ENCODE measurements at regions not wholly inside any gene's neighbourhood (a gene's known extent, or its start where the extent isn't known, plus 50 kb on each side); places are given as distances from the start of the nearest gene placed in this dataset.

- H3K9me3 Mint-ChIP-seq: no peaks in the 10 kb centered on the region
- no peak overlapping the region for H3K27ac Mint-ChIP-seq
- no peak overlapping the region for H3K4me3 Mint-ChIP-seq
- TF ChIP-seq CTCF (IDR thresholded peaks at IDR 0.05): no peak
- Histone ChIP-seq H3K4me1 (ENCODE audit: insufficient read depth, low read length) (no peaks in the 10 kb centered on the region), H3K27ac (ENCODE audit: low read depth in 1 of 2, low read length in 2 of 2) (no peak overlapping the region), H3K9me3 (ENCODE audit: control insufficient read depth in 1 of 2, insufficient read depth in 1 of 2, low read length in 2 of 2) (peaks cover 0 to 4% of the 10 kb centered on the region in 2 experiments), H3K4me3 (ENCODE audit: low read length) (no peak overlapping the region), H3K36me3 (ENCODE audit: insufficient read depth, low read length) (no peaks in the 10 kb centered on the region), H3K27me3 (ENCODE audit: control insufficient read depth in 1 of 2, insufficient read depth in 2 of 2, low read length in 2 of 2) (peaks cover 19 to 32% of the 10 kb centered on the region in 2 experiments)
- ATAC-seq (ENCODE audit: poor library complexity): no peak
- H3K4me1 Mint-ChIP-seq (ENCODE audit: low read depth): no peaks in the 10 kb centered on the region
- H3K27me3 Mint-ChIP-seq: peaks cover 68% of the 10 kb centered on the region
- intact Hi-C loops (cut with DNase I, micrococcal nuclease): loop anchor here (5.0 to 10.0 kb wide), 4 partner anchors 1090 to 1473 kb away; no protein-coding TSS in a partner anchor
- no peaks in the 10 kb centered on the region for H3K36me3 Mint-ChIP-seq (ENCODE audit: low read depth)
- POLR2A ChIA-PET: no interaction called here
- CTCF ChIA-PET: interaction anchor here (1.1 to 1.4 kb wide), 2 partner anchors 17 to 627 kb away, joined by 3 to 6 read pairs; no protein-coding TSS in a partner anchor
- no peak for DNase-seq
These were observed 56.6 kb downstream of the OTOR start for GRCh38 chr20:16804793-16805187.

GRCh38 chr20:16806061-16806460 is 57.9 kb downstream of the OTOR start:
- Mint-ChIP-seq H3K36me3 (ENCODE audit: low read depth) (no peaks in the 10 kb centered on the region), H3K4me3 (no peak overlapping the region), H3K27ac (no peak overlapping the region), H3K9me3 (no peaks in the 10 kb centered on the region), H3K27me3 (peaks cover 74% of the 10 kb centered on the region), H3K4me1 (ENCODE audit: low read depth) (no peaks in the 10 kb centered on the region)
- ATAC-seq (ENCODE audit: poor library complexity): no peak
- peaks cover 19 to 26% of the 10 kb centered on the region in 2 experiments for H3K27me3 ChIP-seq (ENCODE audit: control insufficient read depth in 1 of 2, insufficient read depth in 2 of 2, low read length in 2 of 2)
- H3K36me3 ChIP-seq (ENCODE audit: insufficient read depth, low read length): no peaks in the 10 kb centered on the region
- intact Hi-C loops (cut with DNase I, micrococcal nuclease): loop anchor here in 1 of 2 experiments (10.0 kb wide), 3 partner anchors 1089 to 1469 kb away; no protein-coding TSS in a partner anchor
- no peak for TF ChIP-seq CTCF (IDR thresholded peaks at IDR 0.05)
- CTCF ChIA-PET: no interaction called here
- POLR2A ChIA-PET: no interaction called here
- DNase-seq: no peak
- peaks cover 0 to 4% of the 10 kb centered on the region in 2 experiments for H3K9me3 ChIP-seq (ENCODE audit: control insufficient read depth in 1 of 2, insufficient read depth in 1 of 2, low read length in 2 of 2)
- no peak overlapping the region for H3K4me3 ChIP-seq (ENCODE audit: low read length)
- H3K4me1 ChIP-seq (ENCODE audit: insufficient read depth, low read length): no peaks in the 10 kb centered on the region
- H3K27ac ChIP-seq (ENCODE audit: low read depth in 1 of 2, low read length in 2 of 2): no peak overlapping the region

GRCh38 chr20:16806886-16807285 is 58.7 kb downstream of the OTOR start:
- peaks cover 0 to 4% of the 10 kb centered on the region in 2 experiments for H3K9me3 ChIP-seq (ENCODE audit: control insufficient read depth in 1 of 2, insufficient read depth in 1 of 2, low read length in 2 of 2)
- CTCF ChIA-PET: no interaction called here
- no peak for DNase-seq
- no peaks in the 10 kb centered on the region for H3K4me1 ChIP-seq (ENCODE audit: insufficient read depth, low read length)
- H3K4me3 Mint-ChIP-seq: no peak overlapping the region
- no peaks in the 10 kb centered on the region for H3K36me3 ChIP-seq (ENCODE audit: insufficient read depth, low read length)
- H3K27ac Mint-ChIP-seq: no peak overlapping the region
- no peaks in the 10 kb centered on the region for H3K4me1 Mint-ChIP-seq (ENCODE audit: low read depth)
- no peak overlapping the region for H3K27ac ChIP-seq (ENCODE audit: low read depth in 1 of 2, low read length in 2 of 2)
- H3K27me3 Mint-ChIP-seq: peaks cover 78% of the 10 kb centered on the region
- H3K36me3 Mint-ChIP-seq (ENCODE audit: low read depth): no peaks in the 10 kb centered on the region
- POLR2A ChIA-PET: no interaction called here
- intact Hi-C loops (cut with DNase I, micrococcal nuclease): loop anchor here in 1 of 2 experiments (10.0 kb wide), 3 partner anchors 1088 to 1468 kb away; no protein-coding TSS in a partner anchor
- H3K27me3 ChIP-seq (ENCODE audit: control insufficient read depth in 1 of 2, insufficient read depth in 2 of 2, low read length in 2 of 2): peaks cover 19 to 26% of the 10 kb centered on the region in 2 experiments
- no peak for TF ChIP-seq CTCF (IDR thresholded peaks at IDR 0.05)
- no peak overlapping the region for H3K4me3 ChIP-seq (ENCODE audit: low read length)
- no peak for ATAC-seq (ENCODE audit: poor library complexity)
- H3K9me3 Mint-ChIP-seq: no peaks in the 10 kb centered on the region

Measured in CD4-positive, alpha-beta T cell (primary cell).